NCI-H526 treated with DMSO at 0.1 percent for 48 hours (cell line): ENCODE measurements at regions not wholly inside any gene's neighbourhood (a gene's known extent, or its start where the extent isn't known, plus 50 kb on each side); places are given as distances from the start of the nearest gene placed in this dataset.

Experiments
- DNase-seq: peaks from one replicate; lab custom pipeline; 2025; lab: John Stamatoyannopoulos, UW

- no peak for DNase-seq
Measured at GRCh38 chr12:111076199-111076598, 155.8 kb upstream of the MYL2 start.

GRCh38 chr12:111074965-111075364 lies 154.6 kb upstream of the MYL2 start:
- DNase-seq: no peak

GRCh38 chr12:111074559-111074958 lies 154.2 kb upstream of the MYL2 start:
- DNase-seq: no peak

- no peak for DNase-seq
Measured at GRCh38 chr12:111073370-111073769, 153.0 kb upstream of the MYL2 start.

DNA sequence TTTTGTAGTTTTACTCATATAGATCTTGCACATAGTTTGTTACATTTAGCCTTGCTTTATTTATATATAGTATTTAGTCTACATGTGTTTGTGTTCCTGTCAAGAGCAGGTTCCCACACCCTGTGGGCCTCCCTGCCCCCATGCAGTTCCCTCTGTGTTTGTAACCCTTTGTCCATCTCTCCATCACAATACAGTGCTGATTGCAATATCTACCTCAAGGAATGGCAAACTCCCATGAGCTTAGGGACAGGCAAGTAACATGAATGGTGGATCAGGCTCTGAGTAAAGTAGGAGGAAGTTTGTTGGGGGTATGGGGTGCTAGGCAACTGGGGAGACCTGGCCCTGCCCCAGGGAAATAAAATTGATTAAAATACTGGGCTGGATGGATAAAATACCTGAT lies 151.9 kb upstream of the MYL2 start:
- DNase-seq: no peak

DNA sequence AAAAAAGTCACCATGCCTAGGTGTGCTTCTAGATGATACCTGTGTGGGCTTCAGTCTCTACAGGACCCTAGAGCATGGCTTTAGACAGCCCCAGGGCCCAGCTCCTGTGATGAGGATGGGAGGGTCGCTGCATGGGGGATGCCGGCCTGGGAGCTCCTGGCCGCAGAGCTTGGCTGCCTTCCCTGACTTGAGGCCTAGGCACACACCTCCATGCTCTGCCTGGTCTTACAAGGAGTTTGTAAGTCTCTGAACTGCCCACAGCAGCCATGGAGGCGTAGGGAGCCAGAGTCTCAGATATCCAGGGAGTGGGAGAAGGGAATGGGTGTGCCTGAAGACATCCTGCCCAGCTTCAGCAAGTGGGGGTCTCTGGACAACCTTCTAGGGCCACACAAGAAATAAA lies 149.5 kb upstream of the MYL2 start:
- no peak for DNase-seq

- DNase-seq: no peak
Measured at GRCh38 chr12:111068290-111068689, 147.9 kb upstream of the MYL2 start.

DNA sequence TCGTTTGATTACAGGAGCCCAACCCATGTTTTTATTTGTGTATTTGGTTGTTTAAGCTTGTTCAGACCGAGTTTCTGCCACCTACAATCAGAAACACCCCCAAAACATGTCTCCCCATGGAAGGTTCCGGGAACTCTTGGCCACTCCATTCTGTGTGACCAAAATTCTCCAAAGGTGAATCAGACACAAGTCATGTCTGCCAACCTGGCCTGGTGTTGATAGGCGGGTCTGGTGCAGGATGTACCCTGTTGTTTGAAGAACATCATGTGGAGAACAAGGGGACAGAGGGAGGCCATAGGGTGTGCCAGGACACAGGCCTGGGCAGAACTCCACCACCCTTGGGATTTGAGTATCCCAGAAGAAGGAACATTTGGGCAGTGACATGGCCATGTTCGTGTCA lies 147.1 kb upstream of the MYL2 start:
- DNase-seq: no peak

DNA sequence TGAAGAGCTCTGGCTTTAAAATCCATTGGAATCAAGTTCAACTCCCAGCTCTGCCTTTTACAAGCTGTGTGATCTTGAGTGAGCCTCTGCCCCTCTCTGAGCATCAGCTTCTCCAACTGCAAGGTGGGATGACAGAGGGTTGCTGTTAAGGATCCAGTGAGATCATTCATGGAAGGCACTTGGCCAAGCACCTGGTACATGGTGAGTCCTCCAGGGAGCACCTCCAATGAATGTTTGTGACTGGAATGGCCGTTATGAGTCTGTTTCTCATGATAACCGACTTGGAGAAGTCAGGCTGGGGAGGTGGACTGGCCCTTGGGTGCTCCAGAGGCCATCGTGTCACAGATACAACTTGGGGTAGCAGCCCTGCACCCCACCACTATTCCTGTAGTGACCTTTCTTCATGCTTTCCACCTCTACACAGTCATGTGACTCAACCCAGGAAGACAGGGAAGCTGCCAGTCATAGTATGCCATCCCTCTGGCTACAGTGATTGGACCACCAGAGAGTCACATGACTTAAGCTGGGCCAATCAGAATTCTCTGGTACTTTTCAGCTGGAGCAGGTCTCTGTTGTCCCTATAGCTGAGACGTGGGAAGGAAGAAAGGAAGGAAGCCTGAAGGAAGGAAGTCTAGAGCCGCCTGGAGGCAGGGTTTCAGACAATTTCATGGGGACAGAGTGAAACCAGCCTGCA lies 146.5 kb upstream of the MYL2 start:
- DNase-seq: no peak

- DNase-seq: no peak
Measured at GRCh38 chr12:111064982-111065381, 144.6 kb upstream of the MYL2 start.

DNA sequence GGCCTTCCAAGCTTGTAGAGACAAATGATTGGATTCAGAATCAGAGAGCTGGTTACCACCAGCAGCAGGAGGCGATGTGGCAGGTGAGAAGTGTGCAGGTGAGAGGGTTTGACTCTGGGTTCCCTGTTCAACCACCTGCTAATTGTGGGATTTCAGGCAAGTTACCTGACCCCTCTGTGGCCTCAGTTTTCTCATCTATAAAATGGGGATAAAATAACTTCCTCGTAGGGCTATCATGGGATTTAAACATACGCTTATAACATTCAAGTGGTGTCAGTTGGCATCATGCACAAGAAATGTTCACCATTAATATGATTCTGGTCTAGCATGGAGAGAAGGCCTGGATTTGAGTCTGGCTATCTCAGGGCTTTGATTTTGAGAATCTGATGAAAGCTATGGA lies 143.8 kb upstream of the MYL2 start:
- DNase-seq: no peak

- no peak for DNase-seq
Measured at GRCh38 chr12:111063295-111064026, 143.1 kb upstream of the MYL2 start.

DNA sequence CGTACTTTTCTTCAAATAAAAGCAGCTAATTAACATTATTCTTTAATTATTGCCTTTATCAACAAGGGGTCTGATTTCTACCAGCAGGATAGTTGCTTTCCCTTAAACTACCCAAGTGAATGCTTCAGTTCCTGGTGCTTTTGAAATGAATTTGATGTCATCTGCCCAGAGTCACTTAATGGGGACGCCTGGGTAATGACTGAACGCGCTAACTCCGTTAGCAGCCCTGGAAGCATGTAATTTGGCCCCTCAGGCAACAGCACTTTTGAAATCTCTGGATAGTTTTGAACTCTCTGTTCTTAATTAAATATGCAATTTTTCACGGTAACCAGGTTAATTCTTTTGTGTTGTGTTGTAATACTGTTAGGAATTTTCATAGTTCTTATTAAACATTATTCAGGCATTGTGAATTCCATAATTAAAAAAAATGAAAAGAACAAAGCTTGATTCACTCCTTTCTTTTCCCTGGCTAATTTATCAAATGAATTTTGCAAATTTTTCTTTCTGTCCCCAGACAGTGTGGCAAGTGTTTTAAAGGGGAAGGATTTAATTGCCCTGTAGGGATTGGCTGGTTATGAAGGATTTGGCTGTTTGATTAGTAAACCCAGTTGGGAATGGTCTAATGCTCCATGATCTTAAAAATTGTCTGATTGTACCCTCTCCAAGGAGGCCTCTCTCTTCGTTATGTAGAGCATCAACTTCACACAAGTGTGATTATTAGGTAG lies 137.5 kb upstream of the MYL2 start:
- DNase-seq: no peak

DNA sequence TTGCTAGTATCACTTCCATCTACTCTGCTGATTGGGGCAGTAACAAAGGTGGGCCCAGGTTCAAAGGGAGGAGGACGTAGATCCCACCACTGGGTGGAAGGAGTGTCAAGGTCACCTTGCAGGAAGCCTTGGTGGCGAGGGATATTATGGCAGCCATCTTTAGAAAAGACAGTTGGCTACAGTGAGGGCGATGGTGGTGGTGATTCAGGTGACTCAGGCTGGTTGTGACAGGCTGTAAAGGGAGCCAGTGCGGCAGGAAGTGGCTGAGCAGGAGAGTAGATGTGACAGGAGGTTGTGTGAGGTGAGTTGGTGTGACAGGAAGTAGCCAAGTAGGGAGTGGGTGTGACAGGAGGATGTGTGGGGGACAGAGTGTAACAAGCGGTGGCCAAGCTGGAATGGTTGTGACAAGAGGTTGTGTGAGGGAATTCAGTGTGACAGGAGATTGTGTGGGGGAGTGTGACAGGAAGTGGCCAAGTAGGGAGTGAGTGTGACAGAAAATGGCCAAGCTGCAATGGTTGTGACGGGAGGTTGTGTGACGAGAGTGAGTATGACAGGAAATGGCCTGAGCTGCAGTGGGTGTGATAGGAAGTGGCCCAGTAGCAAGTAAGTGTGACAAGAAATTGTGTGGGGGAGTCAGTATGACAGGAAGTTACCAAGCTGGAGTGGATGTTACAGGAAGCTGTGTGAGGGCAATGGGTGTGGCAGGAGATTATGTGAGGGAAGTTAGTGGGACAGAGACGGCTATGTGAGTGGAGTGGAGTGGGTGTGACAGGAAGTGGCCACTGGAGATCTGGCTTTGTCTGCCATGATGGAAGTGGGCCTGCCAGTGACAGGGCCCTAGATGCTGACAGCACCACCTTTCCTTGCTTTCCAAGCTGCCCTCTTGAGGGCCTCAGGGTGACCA lies 136.5 kb upstream of the MYL2 start:
- no peak for DNase-seq

DNA sequence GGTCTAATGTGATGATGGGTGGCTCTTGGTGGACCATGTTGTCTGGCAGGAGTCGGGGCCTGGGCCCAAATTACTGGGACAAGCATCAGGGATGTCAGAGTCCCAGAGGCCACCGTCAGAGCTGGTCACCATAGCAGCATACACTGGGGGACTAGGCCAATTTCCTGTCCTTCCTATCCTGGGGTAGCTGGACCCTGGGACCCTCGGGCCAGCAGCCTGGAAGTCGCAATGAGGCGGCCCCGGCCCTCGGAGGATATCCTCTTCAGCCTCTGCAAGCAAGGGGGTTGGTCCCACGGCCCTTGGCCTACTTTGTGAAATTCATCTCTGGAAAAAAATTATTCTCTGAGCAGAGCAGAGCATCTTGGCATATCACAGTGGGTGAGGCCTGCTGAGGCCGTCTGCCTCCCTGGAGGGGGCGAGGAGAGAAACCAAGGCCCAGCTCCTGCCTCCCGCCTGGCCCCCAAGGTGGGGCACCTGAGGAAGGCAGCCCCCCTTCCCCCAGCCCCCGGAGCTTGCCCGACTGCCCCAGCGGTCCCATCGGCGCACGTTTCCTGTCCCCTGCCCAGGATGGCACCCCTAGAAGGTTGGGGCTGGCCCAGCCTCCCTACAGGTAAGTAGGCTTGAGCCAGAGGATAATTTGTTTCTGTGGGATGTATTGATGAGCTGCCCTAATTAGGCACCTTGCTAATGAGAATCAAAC lies 135.0 kb upstream of the MYL2 start:
- no peak for DNase-seq

DNA sequence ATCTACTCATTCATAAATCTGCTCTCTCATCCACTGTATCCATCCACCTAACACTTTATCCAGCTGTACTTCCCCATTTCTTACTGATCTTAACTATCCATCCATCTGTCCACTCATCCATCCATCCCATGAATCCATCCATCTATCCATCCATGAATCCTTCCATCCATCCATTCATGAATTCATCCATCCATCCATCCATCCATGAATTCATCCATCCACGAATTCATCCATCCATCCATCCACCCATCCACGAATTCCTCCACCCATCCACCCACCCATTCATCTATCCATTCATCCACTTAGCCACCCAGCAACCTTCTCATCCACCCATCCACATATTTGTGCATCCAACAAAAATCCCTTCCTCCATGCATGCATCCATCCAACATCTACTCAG lies 128.6 kb upstream of the MYL2 start:
- DNase-seq: no peak

- no peak for DNase-seq
Measured at GRCh38 chr12:111046896-111047295, 126.5 kb upstream of the MYL2 start.

DNA sequence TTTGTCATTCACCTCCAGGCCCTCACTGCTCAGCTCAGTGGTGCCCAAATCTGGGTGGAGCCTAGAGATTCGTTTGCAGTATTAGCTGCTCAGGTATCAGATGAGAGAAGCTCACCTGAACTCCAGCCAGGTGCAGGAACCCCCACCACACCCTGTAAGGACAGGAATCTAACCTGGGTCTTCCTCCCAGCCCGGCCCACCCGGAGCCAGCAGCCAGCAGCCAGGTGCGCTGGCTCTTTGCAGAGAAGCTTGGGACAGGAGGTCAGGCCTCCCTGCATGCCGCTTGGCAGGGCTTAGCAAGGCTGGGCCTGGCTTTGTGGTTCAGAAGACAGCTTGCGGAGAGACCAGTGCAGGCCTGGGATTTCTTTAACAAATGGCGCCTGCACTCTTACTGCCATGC lies 125.6 kb upstream of the MYL2 start:
- DNase-seq: no peak

DNA sequence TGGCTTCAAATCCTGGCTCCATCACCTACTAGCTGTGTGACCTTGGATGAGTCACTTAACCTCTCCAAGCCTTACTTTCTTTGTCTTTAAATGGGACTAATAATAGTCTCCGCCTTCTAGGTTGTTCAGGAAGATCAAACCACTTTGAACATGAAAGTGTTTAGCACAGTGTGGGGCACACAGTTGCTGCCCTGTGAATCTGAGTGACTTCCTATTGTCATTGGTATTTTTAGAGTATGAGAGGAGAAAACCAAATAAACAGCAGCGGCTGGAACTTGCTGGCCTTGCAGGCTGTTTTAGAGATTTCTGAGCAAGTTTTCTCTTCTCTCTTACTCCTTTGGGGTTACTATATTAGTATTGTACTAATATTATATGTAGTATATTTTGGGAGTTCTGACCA lies 120.7 kb upstream of the MYL2 start:
- no peak for DNase-seq

DNA sequence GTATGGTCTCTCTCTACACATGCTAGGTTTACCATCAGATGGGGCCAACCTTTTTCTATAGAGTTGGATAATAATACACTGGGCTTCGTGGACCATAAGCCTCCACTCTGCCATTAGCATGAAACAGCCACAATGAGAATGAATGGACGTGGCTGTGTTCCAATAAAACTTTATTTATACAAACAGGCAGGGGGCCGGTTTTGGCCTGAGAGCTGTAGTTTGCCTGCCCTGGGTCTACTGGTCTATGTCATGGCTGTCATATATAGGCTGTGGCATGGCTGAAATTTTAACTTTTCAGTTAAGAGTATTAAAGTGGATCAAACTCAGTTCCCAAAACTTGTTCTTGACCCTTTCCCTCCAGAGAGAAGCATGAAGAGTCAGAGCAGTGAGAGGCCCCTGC lies 120.3 kb upstream of the MYL2 start:
- DNase-seq: no peak

GRCh38 chr12:111038941-111039340 lies 118.6 kb upstream of the MYL2 start:
- DNase-seq: no peak

- DNase-seq: no peak
Measured at GRCh38 chr12:111038077-111038476, 117.7 kb upstream of the MYL2 start.
